Gastrocnemius medialis (tissue), 4 donors: ENCODE measurements at regions not wholly inside any gene's neighbourhood (a gene's known extent, or its start where the extent isn't known, plus 50 kb on each side); places are given as distances from the start of the nearest gene placed in this dataset.
"Not testable (repeated sequence)": the region's sequence is repeated elsewhere in the genome, so short reads cannot be mapped to it uniquely, and the experiment has no call there.

Experiments used
- ATAC-seq, 2 donors: fragments of 150-250 bp; one replicate each; pipeline ENCODE4 v1.9.1; 2016
- DNase-seq, 2 donors: peaks; one replicate each; pipeline ENCODE4 v3.0.0-alpha.2; 2019
- H3K27ac ChIP-seq, 4 donors: fragments of 200-600 bp; sonication (generic); 1 replicate in 1 of 4; 2 replicates in 3 of 4; pipeline ENCODE4 v1.5.1; 2016 to 2018; ENCODE audit warnings: mild to moderate bottlenecking in 2 of 4, moderate library complexity in 1 of 4
- H3K27me3 ChIP-seq, 3 donors: fragments of 200-600 bp; sonication (generic) in 2 of 3; 1 replicate in 1 of 3; 2 replicates in 2 of 3; pipeline versions ENCODE4 v1.5.1 to v1.6.0; 2016 to 2019; ENCODE audit warnings: mild to moderate bottlenecking in 1 of 3, moderate library complexity in 1 of 3
- H3K36me3 ChIP-seq, 2 donors: fragments of 200-600 bp; sonication (generic) in 1 of 2; one replicate each; pipeline ENCODE4 v1.5.1; 2017 to 2018
- H3K4me1 ChIP-seq, 2 donors: fragments of 200-600 bp; sonication (generic) in 1 of 2; one replicate each; pipeline ENCODE4 v1.5.1; 2016 to 2017; ENCODE audit warnings: mild to moderate bottlenecking in 2 of 2
- H3K4me3 ChIP-seq, 4 donors: fragments of 200-600 bp; sonication (generic) in 3 of 4; 1 replicate in 1 of 4; 2 replicates in 3 of 4; pipeline ENCODE4 v1.5.1; 2016 to 2019; ENCODE audit warnings: mild to moderate bottlenecking in 2 of 4
- H3K9me3 ChIP-seq, 3 donors: fragments of 200-600 bp; sonication (generic) in 2 of 3; 1 replicate in 1 of 3; 2 replicates in 2 of 3; pipeline ENCODE4 v1.5.1; 2016 to 2019
- POLR2A ChIP-seq, 2 donors: fragments of 450-650 bp; IDR thresholded peaks; one replicate each; pipeline ENCODE4 v1.6.1; 2017; ENCODE audit warnings: antibody characterized with exemption in 2 of 2, mild to moderate bottlenecking in 2 of 2, moderate library complexity in 2 of 2
- in situ Hi-C, 4 donors: fragments of 200-750 bp; cut with MboI; loops; one replicate each; pipeline versions ENCODE4 v1.15.0 to v1.8.0; 2017; ENCODE audit warnings: low sequenced_read_pairs in 4 of 4
- intact Hi-C: fragments of 100-400 bp; cut with DNase I; formaldehyde crosslinking; loops from one replicate; pipeline ENCODE4 v1.15.1; 2023; ENCODE audit warnings: low total_unique reads
- TF ChIP-seq, protein P1 (sequence below), 5 experiments: fragments of 450-650 bp in 3 of 5; fragments of 200-600 bp in 2 of 5; sonication (generic) in 2 of 5; IDR thresholded peaks in 4 of 5; conservative IDR thresholded peaks in 1 of 5; 1 replicate in 4 of 5; 2 replicates in 1 of 5; pipeline ENCODE4 v1.5.1; 2016 to 2019; ENCODE audit warnings: antibody characterized with exemption in 5 of 5, mild to moderate bottlenecking in 3 of 5, moderate library complexity in 3 of 5

DNA sequence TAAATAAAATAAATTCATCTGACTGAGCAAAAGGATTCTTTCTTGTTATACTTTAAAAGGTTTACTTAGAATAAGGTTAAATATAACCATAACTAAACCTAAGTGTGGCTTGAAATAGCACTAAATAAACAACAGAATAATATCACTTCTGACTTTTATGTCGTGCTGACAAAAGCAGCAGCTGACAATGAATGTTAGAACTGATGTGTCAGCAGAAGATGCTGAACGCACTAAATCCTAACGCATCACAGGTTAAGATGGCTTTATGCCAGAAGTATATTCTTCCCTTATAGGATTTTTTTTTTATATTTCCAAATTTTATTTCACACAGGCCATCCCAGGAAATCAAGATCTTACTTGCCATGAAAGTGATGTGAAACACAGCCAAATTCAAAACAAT, 558.3 kb upstream of the NBEA start:
- no peaks in the 10 kb centered on the region for H3K9me3 ChIP-seq
- H3K27me3 ChIP-seq: no peaks in the 10 kb centered on the region
- no peaks in the 10 kb centered on the region for H3K4me1 ChIP-seq
- no peak overlapping the region for H3K4me3 ChIP-seq
- DNase-seq (no peak), ATAC-seq (no peak)
- in situ Hi-C loops: no loop called here
- intact Hi-C loops: no loop called here
- TF ChIP-seq POLR2A (IDR thresholded peaks at IDR 0.05): no peak
- TF ChIP-seq, protein P1, sequence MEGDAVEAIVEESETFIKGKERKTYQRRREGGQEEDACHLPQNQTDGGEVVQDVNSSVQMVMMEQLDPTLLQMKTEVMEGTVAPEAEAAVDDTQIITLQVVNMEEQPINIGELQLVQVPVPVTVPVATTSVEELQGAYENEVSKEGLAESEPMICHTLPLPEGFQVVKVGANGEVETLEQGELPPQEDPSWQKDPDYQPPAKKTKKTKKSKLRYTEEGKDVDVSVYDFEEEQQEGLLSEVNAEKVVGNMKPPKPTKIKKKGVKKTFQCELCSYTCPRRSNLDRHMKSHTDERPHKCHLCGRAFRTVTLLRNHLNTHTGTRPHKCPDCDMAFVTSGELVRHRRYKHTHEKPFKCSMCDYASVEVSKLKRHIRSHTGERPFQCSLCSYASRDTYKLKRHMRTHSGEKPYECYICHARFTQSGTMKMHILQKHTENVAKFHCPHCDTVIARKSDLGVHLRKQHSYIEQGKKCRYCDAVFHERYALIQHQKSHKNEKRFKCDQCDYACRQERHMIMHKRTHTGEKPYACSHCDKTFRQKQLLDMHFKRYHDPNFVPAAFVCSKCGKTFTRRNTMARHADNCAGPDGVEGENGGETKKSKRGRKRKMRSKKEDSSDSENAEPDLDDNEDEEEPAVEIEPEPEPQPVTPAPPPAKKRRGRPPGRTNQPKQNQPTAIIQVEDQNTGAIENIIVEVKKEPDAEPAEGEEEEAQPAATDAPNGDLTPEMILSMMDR (IDR thresholded peaks at IDR 0.05 in 4 of 5, conservative IDR thresholded peaks at IDR 0.05 in 1 of 5): no peak
- no peaks in the 10 kb centered on the region for H3K36me3 ChIP-seq
- no peak overlapping the region for H3K27ac ChIP-seq

DNA sequence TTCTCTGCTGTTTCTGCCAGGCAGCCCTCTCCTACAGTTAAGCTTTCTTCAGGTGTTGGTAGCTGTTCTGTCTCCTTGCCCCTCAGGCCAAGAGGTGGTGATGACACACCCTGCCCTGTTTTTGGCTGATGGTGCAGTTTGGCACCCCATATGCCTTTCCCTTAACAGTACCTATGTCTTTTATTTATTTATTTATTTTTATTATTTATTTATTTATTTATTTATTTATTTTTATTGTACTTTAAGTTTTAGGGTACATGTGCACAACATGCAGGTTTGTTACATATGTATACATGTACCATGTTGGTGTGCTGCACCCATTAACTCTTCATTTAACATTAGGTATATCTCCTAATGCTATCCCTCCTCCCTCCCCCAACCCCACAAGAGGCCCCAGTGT, 555.8 kb upstream of the NBEA start:
- intact Hi-C loops, H3K27me3 ChIP-seq, ATAC-seq, in situ Hi-C loops, DNase-seq, H3K27ac ChIP-seq, H3K9me3 ChIP-seq, H3K4me1 ChIP-seq, H3K4me3 ChIP-seq, H3K36me3 ChIP-seq: not testable (repeated sequence)

DNA sequence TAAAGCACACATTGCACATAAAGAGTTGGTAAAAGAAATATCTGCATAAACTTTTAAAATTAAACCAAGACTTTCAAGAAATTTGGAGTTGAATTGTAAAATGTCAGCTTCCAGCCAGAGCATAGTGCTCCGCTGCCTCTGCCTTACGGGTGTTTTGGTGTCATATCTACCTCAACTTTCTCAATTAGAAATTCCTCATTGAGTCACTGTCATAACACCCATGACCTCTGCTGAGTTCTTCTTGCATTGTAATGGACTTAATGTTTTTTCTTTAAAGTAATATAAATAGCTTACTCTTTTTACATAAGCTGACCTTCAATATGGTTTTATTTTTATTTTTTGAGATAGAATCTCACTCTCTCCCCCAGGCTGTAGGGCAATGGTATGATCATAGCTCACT, 551.0 kb upstream of the NBEA start:
- H3K27me3 ChIP-seq: no peaks in the 10 kb centered on the region
- no peaks in the 10 kb centered on the region for H3K9me3 ChIP-seq
- intact Hi-C loops: no loop called here
- in situ Hi-C loops: no loop called here
- DNase-seq (no peak), ATAC-seq (no peak)
- H3K4me1 ChIP-seq: no peaks in the 10 kb centered on the region
- no peak overlapping the region for H3K4me3 ChIP-seq
- no peak overlapping the region for H3K27ac ChIP-seq
- no peak for TF ChIP-seq POLR2A (IDR thresholded peaks at IDR 0.05)
- TF ChIP-seq, protein P1 (IDR thresholded peaks at IDR 0.05 in 4 of 5, conservative IDR thresholded peaks at IDR 0.05 in 1 of 5): no peak
- H3K36me3 ChIP-seq: no peaks in the 10 kb centered on the region

DNA sequence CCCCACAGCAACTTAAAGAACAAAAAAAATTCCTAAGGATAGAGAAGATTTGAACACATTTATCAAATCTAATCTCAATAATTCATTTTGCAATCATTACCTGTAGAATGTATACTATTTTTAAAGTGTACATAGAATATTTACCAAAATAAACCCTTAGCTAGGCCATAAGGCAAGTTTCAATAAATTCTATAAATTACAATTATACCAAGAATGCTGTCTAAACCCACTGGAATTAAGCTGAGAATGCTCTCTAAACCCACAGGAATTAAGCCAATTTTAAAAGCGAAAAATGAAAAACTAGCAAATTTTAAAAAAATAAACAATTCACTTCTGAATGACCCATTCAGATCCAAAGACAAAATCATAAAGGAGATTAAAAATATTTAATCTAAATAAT, 540.4 kb upstream of the NBEA start:
- DNase-seq (no peak), ATAC-seq (no peak)
- TF ChIP-seq, protein P1 (IDR thresholded peaks at IDR 0.05 in 4 of 5, conservative IDR thresholded peaks at IDR 0.05 in 1 of 5): no peak
- TF ChIP-seq POLR2A (IDR thresholded peaks at IDR 0.05): no peak
- H3K27me3 ChIP-seq: no peaks in the 10 kb centered on the region
- H3K9me3 ChIP-seq: no peaks in the 10 kb centered on the region
- H3K4me1 ChIP-seq: no peaks in the 10 kb centered on the region
- no peak overlapping the region for H3K4me3 ChIP-seq
- H3K36me3 ChIP-seq: no peaks in the 10 kb centered on the region
- H3K27ac ChIP-seq: no peak overlapping the region
- intact Hi-C loops (no loop called here), in situ Hi-C loops (no loop called here)

DNA sequence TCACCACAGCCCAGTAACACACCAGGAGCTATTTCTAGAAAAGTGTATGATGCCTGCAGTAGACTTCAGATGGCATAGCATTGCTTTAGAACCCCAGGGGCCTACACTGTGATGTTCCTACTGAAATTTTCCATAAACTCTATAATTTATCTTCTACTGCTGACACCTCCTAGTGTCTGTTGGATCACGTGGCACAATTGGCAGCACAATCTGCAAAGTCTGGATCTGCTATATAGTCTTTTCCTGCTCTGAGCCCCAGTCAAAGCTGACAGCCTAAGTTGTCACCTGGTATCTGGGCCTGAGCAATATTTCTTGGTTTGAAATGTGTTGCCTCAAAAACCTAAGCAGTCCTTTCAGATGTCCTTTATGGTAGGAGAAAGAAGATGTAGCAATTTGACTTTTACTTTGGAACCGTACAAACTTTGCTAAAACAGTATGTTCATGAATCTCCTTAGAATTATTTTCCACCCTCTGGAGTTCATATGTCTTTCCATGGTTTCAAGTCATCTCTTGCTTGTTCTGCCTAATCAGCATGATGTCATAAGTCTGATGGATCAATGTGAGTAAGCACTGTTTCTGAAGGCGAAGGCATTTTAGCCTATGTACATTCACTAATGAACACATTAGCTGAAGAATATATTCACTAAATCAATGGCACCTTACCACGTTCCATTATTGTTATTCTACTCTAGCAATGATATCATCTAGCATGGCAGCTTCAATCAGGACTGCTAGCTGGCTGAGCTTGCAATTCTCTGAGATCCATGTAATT, 536.5 kb upstream of the NBEA start:
- ATAC-seq: no peak
- H3K9me3 ChIP-seq: no peaks in the 10 kb centered on the region
- H3K4me3 ChIP-seq: no peak overlapping the region
- no peaks in the 10 kb centered on the region for H3K4me1 ChIP-seq
- no peaks in the 10 kb centered on the region for H3K36me3 ChIP-seq
- no peak for DNase-seq
- in situ Hi-C loops (no loop called here), intact Hi-C loops (no loop called here)
- TF ChIP-seq, protein P1 (IDR thresholded peaks at IDR 0.05 in 4 of 5, conservative IDR thresholded peaks at IDR 0.05 in 1 of 5): no peak
- no peak for TF ChIP-seq POLR2A (IDR thresholded peaks at IDR 0.05)
- H3K27ac ChIP-seq: no peak overlapping the region
- H3K27me3 ChIP-seq: no peaks in the 10 kb centered on the region
